Frontal cortex (tissue), 3 donors: ENCODE measurements at regions not wholly inside any gene's neighbourhood (a gene's known extent, or its start where the extent isn't known, plus 50 kb on each side); places are given as distances from the start of the nearest gene placed in this dataset.
"Not testable (repeated sequence)": the region's sequence is repeated elsewhere in the genome, so short reads cannot be mapped to it uniquely, and the experiment has no call there.

ENCODE experiments used
- DNase-seq, 2 donors: peaks; one replicate each; pipeline ENCODE4 v3.0.0; 2012; ENCODE audit warnings: low spot score in 2 of 2
- FAIRE-seq: peaks from 2 replicates; lab custom pipeline; 2012; peaks lifted over from hg19 to GRCh38; lab: Jason Lieb, UNC
- donor health status: control.
- donor health status: control.
- donor health status: control.

- no peak for FAIRE-seq
- no peak for DNase-seq
Observed at GRCh38 chr1:87398641-87399040, 70.0 kb downstream of the LMO4 start.

DNA sequence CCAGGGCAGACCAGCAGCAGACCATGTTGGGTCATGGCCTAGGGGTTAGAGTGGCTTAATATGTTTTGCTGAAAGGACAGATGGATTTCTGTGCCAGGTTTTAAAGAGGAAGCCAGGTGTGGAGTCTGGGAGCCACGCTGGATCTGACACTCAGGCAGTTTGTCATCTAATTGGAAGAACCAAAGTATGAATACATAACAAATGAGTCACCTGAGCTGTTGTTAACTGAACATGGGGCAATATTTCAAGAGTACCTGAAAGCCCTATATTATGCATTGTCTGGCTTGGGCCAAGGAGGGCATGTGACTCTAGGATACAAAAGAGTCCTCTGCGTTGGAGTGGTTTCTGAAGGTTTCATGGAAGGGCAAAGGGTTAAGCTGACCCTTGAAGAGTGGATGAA lies 70.6 kb downstream of the LMO4 start:
- DNase-seq, result no peak
- no peak for FAIRE-seq

GRCh38 chr1:87399701-87400100 lies 71.0 kb downstream of the LMO4 start:
- FAIRE-seq, result no peak
- no peak for DNase-seq

DNA sequence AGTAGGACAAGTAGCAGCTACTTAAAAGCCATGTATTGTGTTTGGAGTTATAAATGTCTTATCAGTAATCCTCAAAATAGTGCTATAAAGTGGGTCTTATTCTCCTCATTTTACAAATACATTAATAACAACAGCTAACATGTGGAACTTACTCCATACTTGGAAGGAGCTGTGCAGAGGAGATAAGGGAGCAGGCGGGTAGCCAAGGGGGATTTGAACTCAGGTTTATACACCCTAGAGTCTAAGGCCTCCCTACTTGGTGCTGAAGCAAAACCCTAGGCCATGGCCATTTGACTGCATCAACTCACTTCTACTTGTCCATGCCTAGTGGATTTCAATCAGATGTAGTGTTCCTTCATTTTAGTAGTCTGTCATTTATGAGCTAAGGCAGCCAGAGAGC lies 72.1 kb downstream of the LMO4 start:
- FAIRE-seq, result no peak
- DNase-seq, result no peak

- DNase-seq (no peak), FAIRE-seq (no peak)
Observed at GRCh38 chr1:87402241-87403002, 73.7 kb downstream of the LMO4 start.

GRCh38 chr1:87403061-87403820 lies 74.6 kb downstream of the LMO4 start:
- no peak for FAIRE-seq
- DNase-seq, result no peak

GRCh38 chr1:87404296-87404695 lies 75.6 kb downstream of the LMO4 start:
- FAIRE-seq (no peak), DNase-seq (no peak)

GRCh38 chr1:87408665-87409248 lies 80.1 kb downstream of the LMO4 start:
- FAIRE-seq (no peak), DNase-seq (no peak)

GRCh38 chr1:87410776-87411480 lies 82.2 kb downstream of the LMO4 start:
- peak; percentile 28 to 30 for DNase-seq
- no peak for FAIRE-seq

GRCh38 chr1:87413846-87414245 lies 85.2 kb downstream of the LMO4 start:
- not testable (repeated sequence) for FAIRE-seq

DNA sequence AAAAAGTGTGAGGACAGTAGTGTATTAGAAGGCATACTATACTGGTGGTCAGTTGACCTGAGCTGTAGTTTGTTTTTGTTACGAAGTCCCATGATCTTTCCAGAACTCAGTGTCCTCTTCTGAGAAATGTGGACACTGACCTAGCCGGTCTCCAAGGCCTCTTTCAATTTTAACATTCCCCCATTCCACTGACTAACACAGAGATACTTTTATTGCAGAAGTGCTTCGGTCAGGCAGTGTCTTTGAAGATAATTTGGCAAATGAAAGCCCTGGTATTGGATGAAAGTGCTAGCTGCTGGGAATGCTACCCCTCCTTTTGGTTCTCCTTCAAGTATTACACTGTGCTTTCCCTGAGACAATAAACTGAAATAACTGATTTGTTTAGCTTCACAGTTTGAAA lies 89.4 kb downstream of the LMO4 start:
- DNase-seq (no peak), FAIRE-seq (no peak)

More at GRCh38 chr1:87413846-87414245, 85.2 kb downstream of the LMO4 start:
- DNase-seq, result not testable (repeated sequence)

GRCh38 chr1:87421809-87422208 lies 93.1 kb downstream of the LMO4 start:
- FAIRE-seq, result no peak

DNA sequence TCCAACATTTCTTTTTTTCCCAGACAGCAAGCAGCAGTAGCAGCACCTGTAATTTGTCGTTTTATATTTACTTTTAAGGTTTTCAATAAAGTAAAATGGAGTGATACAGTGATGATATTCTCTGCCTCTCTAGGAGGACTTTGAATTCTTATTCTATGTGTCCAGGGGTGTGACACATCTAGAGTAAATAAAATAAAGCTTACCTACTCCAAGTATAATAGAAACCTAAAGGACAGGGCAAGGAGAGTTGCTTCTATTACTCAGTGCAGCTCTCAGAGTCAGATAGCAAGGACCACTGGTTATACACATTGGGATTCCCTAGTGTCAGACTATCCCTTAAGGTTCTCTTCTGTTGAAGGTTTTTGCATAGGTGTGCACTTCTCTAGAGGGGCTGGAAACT lies 95.9 kb downstream of the LMO4 start:
- no peak for FAIRE-seq

More at GRCh38 chr1:87421809-87422208, 93.1 kb downstream of the LMO4 start:
- DNase-seq, result no peak

GRCh38 chr1:87426463-87427249 lies 98.0 kb downstream of the LMO4 start:
- FAIRE-seq (no peak), DNase-seq (peak in 1 of 2 donors; percentile 6)

More for the DNA sequence above, 95.9 kb downstream of the LMO4 start:
- DNase-seq, result no peak

DNA sequence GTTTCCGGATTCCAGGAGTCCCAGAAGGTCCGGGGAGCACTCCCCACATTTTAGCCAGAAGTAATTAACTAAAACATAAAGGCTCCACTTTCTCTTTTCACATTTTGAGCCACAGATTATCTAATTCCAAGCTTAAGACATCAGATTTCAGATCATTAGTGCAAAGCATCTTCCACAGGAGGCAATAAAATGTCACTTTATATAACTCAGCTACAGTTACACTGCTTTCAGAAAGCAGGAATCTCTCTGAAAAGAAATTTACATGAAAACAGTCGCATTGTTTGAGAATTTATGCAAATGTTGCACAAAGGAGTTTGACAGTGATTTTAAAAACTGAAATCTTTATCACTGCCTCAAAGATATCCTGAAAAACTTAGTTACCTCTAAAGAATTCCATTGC lies 99.7 kb downstream of the LMO4 start:
- DNase-seq, result no peak
- no peak for FAIRE-seq

DNA sequence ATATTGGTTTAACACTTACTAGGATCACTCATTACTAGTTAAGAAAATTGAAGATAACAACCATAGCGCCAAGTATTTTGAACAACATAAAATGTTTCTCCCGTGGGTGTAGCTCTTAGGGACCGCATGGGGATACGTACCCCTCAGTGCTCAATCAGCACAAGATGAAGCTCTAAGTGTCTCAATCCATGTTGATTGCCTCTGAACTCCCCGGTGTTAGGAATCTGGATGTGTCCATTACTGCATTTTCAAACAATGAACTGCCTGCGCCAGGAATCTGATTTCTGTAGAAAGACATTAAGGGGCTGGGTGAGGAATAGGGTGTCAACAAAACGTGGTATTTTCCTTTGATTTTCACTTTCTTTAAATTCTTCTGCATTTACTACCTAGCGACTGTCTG lies 100.2 kb downstream of the LMO4 start:
- FAIRE-seq (no peak), DNase-seq (no peak)

GRCh38 chr1:87432685-87433084 lies 104.0 kb downstream of the LMO4 start:
- FAIRE-seq, result no peak
- DNase-seq, result no peak

- FAIRE-seq, DNase-seq: not testable (repeated sequence)
Observed at GRCh38 chr1:87433101-87433500, 104.4 kb downstream of the LMO4 start.

GRCh38 chr1:87435484-87435883 lies 106.8 kb downstream of the LMO4 start:
- FAIRE-seq, result no peak
- no peak for DNase-seq
